Gastrocnemius medialis (tissue), 4 donors: ENCODE measurements at regions not wholly inside any gene's neighbourhood (a gene's known extent, or its start where the extent isn't known, plus 50 kb on each side); places are given as distances from the start of the nearest gene placed in this dataset.
A peak's percentile ranks its signal among the peaks of the same experiment; 100 is the strongest.

Experiments used
- ATAC-seq, 2 donors: fragments of 150-250 bp; one replicate each; pipeline ENCODE4 v1.9.1; 2016
- DNase-seq, 2 donors: peaks; one replicate each; pipeline ENCODE4 v3.0.0-alpha.2; 2019
- H3K27ac ChIP-seq, 4 donors: fragments of 200-600 bp; sonication (generic); 1 replicate in 1 of 4; 2 replicates in 3 of 4; pipeline ENCODE4 v1.5.1; 2016 to 2018; ENCODE audit warnings: mild to moderate bottlenecking in 2 of 4, moderate library complexity in 1 of 4
- H3K27me3 ChIP-seq, 3 donors: fragments of 200-600 bp; sonication (generic) in 2 of 3; 1 replicate in 1 of 3; 2 replicates in 2 of 3; pipeline versions ENCODE4 v1.5.1 to v1.6.0; 2016 to 2019; ENCODE audit warnings: mild to moderate bottlenecking in 1 of 3, moderate library complexity in 1 of 3
- H3K36me3 ChIP-seq, 2 donors: fragments of 200-600 bp; sonication (generic) in 1 of 2; one replicate each; pipeline ENCODE4 v1.5.1; 2017 to 2018
- H3K4me1 ChIP-seq, 2 donors: fragments of 200-600 bp; sonication (generic) in 1 of 2; one replicate each; pipeline ENCODE4 v1.5.1; 2016 to 2017; ENCODE audit warnings: mild to moderate bottlenecking in 2 of 2
- H3K4me3 ChIP-seq, 4 donors: fragments of 200-600 bp; sonication (generic) in 3 of 4; 1 replicate in 1 of 4; 2 replicates in 3 of 4; pipeline ENCODE4 v1.5.1; 2016 to 2019; ENCODE audit warnings: mild to moderate bottlenecking in 2 of 4
- H3K9me3 ChIP-seq, 3 donors: fragments of 200-600 bp; sonication (generic) in 2 of 3; 1 replicate in 1 of 3; 2 replicates in 2 of 3; pipeline ENCODE4 v1.5.1; 2016 to 2019
- POLR2A ChIP-seq, 2 donors: fragments of 450-650 bp; IDR thresholded peaks; one replicate each; pipeline ENCODE4 v1.6.1; 2017; ENCODE audit warnings: antibody characterized with exemption in 2 of 2, mild to moderate bottlenecking in 2 of 2, moderate library complexity in 2 of 2
- in situ Hi-C, 4 donors: fragments of 200-750 bp; cut with MboI; loops; one replicate each; pipeline versions ENCODE4 v1.15.0 to v1.8.0; 2017; ENCODE audit warnings: low sequenced_read_pairs in 4 of 4
- intact Hi-C: fragments of 100-400 bp; cut with DNase I; formaldehyde crosslinking; loops from one replicate; pipeline ENCODE4 v1.15.1; 2023; ENCODE audit warnings: low total_unique reads
- TF ChIP-seq, protein P1 (sequence below), 5 experiments: fragments of 450-650 bp in 3 of 5; fragments of 200-600 bp in 2 of 5; sonication (generic) in 2 of 5; IDR thresholded peaks in 4 of 5; conservative IDR thresholded peaks in 1 of 5; 1 replicate in 4 of 5; 2 replicates in 1 of 5; pipeline ENCODE4 v1.5.1; 2016 to 2019; ENCODE audit warnings: antibody characterized with exemption in 5 of 5, mild to moderate bottlenecking in 3 of 5, moderate library complexity in 3 of 5

- ATAC-seq: no peak
Measured at GRCh38 chr13:96903085-96903484, 91.2 kb downstream of the OXGR1 start.

DNA sequence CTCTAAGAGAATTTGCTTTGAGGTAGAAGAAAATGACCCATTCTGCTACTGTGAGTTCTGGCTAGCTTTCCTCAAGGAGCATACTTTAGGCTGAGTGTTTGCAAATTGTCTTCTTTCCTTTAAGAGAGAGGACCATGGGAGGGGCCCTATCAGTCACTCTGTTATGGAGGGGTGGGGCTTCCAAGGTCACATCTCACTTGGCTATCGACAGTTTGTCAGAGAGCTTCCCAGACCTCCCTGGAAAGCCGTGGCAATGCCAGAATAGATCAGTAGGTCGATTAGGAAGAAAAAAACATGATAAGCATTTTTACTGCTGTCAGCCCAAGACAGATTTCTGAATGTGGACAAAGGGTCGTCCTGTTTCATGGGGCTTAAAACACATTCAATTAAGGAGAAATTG lies 93.3 kb downstream of the OXGR1 start:
- TF ChIP-seq, protein P1, sequence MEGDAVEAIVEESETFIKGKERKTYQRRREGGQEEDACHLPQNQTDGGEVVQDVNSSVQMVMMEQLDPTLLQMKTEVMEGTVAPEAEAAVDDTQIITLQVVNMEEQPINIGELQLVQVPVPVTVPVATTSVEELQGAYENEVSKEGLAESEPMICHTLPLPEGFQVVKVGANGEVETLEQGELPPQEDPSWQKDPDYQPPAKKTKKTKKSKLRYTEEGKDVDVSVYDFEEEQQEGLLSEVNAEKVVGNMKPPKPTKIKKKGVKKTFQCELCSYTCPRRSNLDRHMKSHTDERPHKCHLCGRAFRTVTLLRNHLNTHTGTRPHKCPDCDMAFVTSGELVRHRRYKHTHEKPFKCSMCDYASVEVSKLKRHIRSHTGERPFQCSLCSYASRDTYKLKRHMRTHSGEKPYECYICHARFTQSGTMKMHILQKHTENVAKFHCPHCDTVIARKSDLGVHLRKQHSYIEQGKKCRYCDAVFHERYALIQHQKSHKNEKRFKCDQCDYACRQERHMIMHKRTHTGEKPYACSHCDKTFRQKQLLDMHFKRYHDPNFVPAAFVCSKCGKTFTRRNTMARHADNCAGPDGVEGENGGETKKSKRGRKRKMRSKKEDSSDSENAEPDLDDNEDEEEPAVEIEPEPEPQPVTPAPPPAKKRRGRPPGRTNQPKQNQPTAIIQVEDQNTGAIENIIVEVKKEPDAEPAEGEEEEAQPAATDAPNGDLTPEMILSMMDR (IDR thresholded peaks at IDR 0.05 in 4 of 5, conservative IDR thresholded peaks at IDR 0.05 in 1 of 5): no peak
- no peak for TF ChIP-seq POLR2A (IDR thresholded peaks at IDR 0.05)
- in situ Hi-C loops (no loop called here), intact Hi-C loops (no loop called here)
- Histone ChIP-seq H3K27ac (no peak overlapping the region), H3K4me3 (no peak overlapping the region), H3K27me3 (no peaks in the 10 kb centered on the region), H3K4me1 (no peaks in the 10 kb centered on the region), H3K36me3 (no peaks in the 10 kb centered on the region), H3K9me3 (no peaks in the 10 kb centered on the region)
- ATAC-seq (no peak), DNase-seq (no peak)

More at GRCh38 chr13:96903085-96903484, 91.2 kb downstream of the OXGR1 start:
- no peak overlapping the region for H3K27ac ChIP-seq
- no peaks in the 10 kb centered on the region for H3K27me3 ChIP-seq
- no peaks in the 10 kb centered on the region for H3K36me3 ChIP-seq
- in situ Hi-C loops: no loop called here
- no peak overlapping the region for H3K4me3 ChIP-seq
- no peaks in the 10 kb centered on the region for H3K9me3 ChIP-seq
- intact Hi-C loops: no loop called here
- TF ChIP-seq, protein P1 (IDR thresholded peaks at IDR 0.05 in 4 of 5, conservative IDR thresholded peaks at IDR 0.05 in 1 of 5): no peak
- TF ChIP-seq POLR2A (IDR thresholded peaks at IDR 0.05): no peak
- no peaks in the 10 kb centered on the region for H3K4me1 ChIP-seq
- DNase-seq: no peak

GRCh38 chr13:96899946-96900345 lies 94.3 kb downstream of the OXGR1 start:
- Histone ChIP-seq H3K4me3 (no peak overlapping the region), H3K27ac (no peak overlapping the region), H3K9me3 (no peaks in the 10 kb centered on the region), H3K36me3 (no peaks in the 10 kb centered on the region), H3K4me1 (no peaks in the 10 kb centered on the region), H3K27me3 (no peaks in the 10 kb centered on the region)
- no peak for DNase-seq
- in situ Hi-C loops: loop anchor here in 1 of 4 donors (10.0 kb wide), 1 partner anchor 55 kb away; no protein-coding TSS in a partner anchor
- TF ChIP-seq, protein P1 (IDR thresholded peaks at IDR 0.05 in 4 of 5, conservative IDR thresholded peaks at IDR 0.05 in 1 of 5): no peak
- no peak for TF ChIP-seq POLR2A (IDR thresholded peaks at IDR 0.05)
- intact Hi-C loops: no loop called here
- no peak for ATAC-seq

- in situ Hi-C loops: loop anchor here in 1 of 4 donors (10.0 kb wide), 1 partner anchor 56 kb away; no protein-coding TSS in a partner anchor
- TF ChIP-seq POLR2A (IDR thresholded peaks at IDR 0.05): no peak
- TF ChIP-seq, protein P1 (IDR thresholded peaks at IDR 0.05 in 4 of 5, conservative IDR thresholded peaks at IDR 0.05 in 1 of 5): no peak
- no peak overlapping the region for H3K27ac ChIP-seq
- peak overlapping the region in 1 of 4 donors; percentile 10 for H3K4me3 ChIP-seq
- no peaks in the 10 kb centered on the region for H3K4me1 ChIP-seq
- intact Hi-C loops: no loop called here
- DNase-seq: no peak
- H3K9me3 ChIP-seq: no peaks in the 10 kb centered on the region
- no peaks in the 10 kb centered on the region for H3K27me3 ChIP-seq
- no peaks in the 10 kb centered on the region for H3K36me3 ChIP-seq
- ATAC-seq: no peak
Measured at GRCh38 chr13:96898646-96899254, 95.5 kb downstream of the OXGR1 start.

- Histone ChIP-seq H3K9me3 (no peaks in the 10 kb centered on the region), H3K4me1 (no peaks in the 10 kb centered on the region), H3K4me3 (no peak overlapping the region), H3K27ac (no peak overlapping the region), H3K27me3 (no peaks in the 10 kb centered on the region), H3K36me3 (no peaks in the 10 kb centered on the region)
- intact Hi-C loops (no loop called here), in situ Hi-C loops (loop anchor here in 1 of 4 donors (10.0 kb wide), 1 partner anchor 57 kb away; no protein-coding TSS in a partner anchor)
- DNase-seq (no peak), ATAC-seq (no peak)
- TF ChIP-seq, protein P1 (IDR thresholded peaks at IDR 0.05 in 4 of 5, conservative IDR thresholded peaks at IDR 0.05 in 1 of 5): no peak
- no peak for TF ChIP-seq POLR2A (IDR thresholded peaks at IDR 0.05)
Measured at GRCh38 chr13:96898212-96898611, 96.1 kb downstream of the OXGR1 start.
